ENCODE measurements at regions not wholly inside any gene's neighbourhood (a gene's known extent, or its start where the extent isn't known, plus 50 kb on each side); places are given as distances from the start of the nearest gene placed in this dataset.

DNA sequence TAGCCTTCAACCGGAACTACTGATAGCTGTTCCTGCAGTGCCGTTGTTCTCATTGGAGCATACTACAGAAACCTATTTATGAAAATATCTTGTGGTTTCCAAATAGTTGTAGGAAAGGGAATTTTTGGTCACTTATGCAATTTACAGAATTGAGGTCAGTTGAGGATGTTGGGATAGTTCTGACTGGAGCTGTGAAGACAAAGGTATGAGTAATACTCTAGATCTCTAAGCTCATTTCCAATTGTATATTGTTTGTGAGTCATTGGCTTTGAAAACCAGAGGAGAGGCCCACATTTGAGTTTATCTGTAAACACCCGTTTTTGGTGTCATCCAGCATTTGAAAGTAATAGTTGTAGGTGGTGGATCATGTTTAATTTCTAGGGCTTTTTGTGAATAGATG lies 561.3 kb upstream of the WWC1 start:
- TF ChIP-seq, protein P1, sequence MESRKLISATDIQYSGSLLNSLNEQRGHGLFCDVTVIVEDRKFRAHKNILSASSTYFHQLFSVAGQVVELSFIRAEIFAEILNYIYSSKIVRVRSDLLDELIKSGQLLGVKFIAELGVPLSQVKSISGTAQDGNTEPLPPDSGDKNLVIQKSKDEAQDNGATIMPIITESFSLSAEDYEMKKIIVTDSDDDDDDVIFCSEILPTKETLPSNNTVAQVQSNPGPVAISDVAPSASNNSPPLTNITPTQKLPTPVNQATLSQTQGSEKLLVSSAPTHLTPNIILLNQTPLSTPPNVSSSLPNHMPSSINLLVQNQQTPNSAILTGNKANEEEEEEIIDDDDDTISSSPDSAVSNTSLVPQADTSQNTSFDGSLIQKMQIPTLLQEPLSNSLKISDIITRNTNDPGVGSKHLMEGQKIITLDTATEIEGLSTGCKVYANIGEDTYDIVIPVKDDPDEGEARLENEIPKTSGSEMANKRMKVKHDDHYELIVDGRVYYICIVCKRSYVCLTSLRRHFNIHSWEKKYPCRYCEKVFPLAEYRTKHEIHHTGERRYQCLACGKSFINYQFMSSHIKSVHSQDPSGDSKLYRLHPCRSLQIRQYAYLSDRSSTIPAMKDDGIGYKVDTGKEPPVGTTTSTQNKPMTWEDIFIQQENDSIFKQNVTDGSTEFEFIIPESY (CRISPR knock-in tag; IDR thresholded peaks at IDR 0.05), result no peak
- TF ChIP-seq, protein P2, sequence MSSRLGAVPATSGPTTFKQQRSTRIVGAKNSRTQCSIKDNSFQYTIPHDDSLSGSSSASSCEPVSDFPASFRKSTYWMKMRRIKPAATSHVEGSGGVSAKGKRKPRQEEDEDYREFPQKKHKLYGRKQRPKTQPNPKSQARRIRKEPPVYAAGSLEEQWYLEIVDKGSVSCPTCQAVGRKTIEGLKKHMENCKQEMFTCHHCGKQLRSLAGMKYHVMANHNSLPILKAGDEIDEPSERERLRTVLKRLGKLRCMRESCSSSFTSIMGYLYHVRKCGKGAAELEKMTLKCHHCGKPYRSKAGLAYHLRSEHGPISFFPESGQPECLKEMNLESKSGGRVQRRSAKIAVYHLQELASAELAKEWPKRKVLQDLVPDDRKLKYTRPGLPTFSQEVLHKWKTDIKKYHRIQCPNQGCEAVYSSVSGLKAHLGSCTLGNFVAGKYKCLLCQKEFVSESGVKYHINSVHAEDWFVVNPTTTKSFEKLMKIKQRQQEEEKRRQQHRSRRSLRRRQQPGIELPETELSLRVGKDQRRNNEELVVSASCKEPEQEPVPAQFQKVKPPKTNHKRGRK (CRISPR knock-in tag; IDR thresholded peaks at IDR 0.05), result no peak
- TF ChIP-seq POLR2A (IDR thresholded peaks at IDR 0.05; ENCODE audit: insufficient read depth in 1 of 2, low read depth in 2 of 2, low read length in 2 of 2) (no peak), NR1H2 (CRISPR knock-in tag; IDR thresholded peaks at IDR 0.05; ENCODE audit: borderline replicate concordance, low read depth) (no peak), PBX3 (CRISPR knock-in tag; IDR thresholded peaks at IDR 0.05; ENCODE audit: borderline replicate concordance) (no peak), CTCF (CRISPR knock-in tag; IDR thresholded peaks at IDR 0.05) (no peak), YY1 (IDR thresholded peaks at IDR 0.05; ENCODE audit: insufficient read depth, insufficient replicate concordance, low read depth, low read length) (no peak)
